K562 (cell line): ENCODE measurements at regions not wholly inside any gene's neighbourhood (a gene's known extent, or its start where the extent isn't known, plus 50 kb on each side); places are given as distances from the start of the nearest gene placed in this dataset.

Experiments
- CTCF ChIP-seq, 3 experiments: IDR thresholded peaks in 2 of 3; conservative IDR thresholded peaks in 1 of 3; 2 replicates each; pipeline ENCODE4 v1.5.1; 2011 to 2012; ENCODE audit warnings: low read length in 3 of 3, mild to moderate bottlenecking in 3 of 3, control low read depth in 2 of 3, improper control_type of control experiment in 1 of 3, inconsistent platforms in 1 of 3, low read depth in 1 of 3, mixed read lengths in 1 of 3, moderate library complexity in 1 of 3; ENCODE audit not compliant: insufficient read depth in 2 of 3
- HDAC2 ChIP-seq: fragments of 450-650 bp; IDR thresholded peaks from 2 replicates; pipeline ENCODE4 v1.6.1; 2016; ENCODE audit warnings: mild to moderate bottlenecking
- HMG20B ChIP-seq: fragments of 250-450 bp; sonication (Bioruptor Pico); IDR thresholded peaks from 2 replicates; pipeline ENCODE4 v1.5.0; 2021; ENCODE audit warnings: mild to moderate bottlenecking
- JUND ChIP-seq, 2 experiments: IDR thresholded peaks; 2 replicates in 1 of 2; 3 replicates in 1 of 2; pipeline ENCODE4 v1.6.1; 2011; ENCODE audit warnings: borderline replicate concordance in 2 of 2, low read depth in 2 of 2, low read length in 2 of 2, improper control_type of control experiment in 1 of 2, missing biosample characterization in 1 of 2, missing genetic modification characterization in 1 of 2, missing genetic modification reagents in 1 of 2
- NFATC3 ChIP-seq: fragments of 450-650 bp; IDR thresholded peaks from 2 replicates; pipeline ENCODE4 v1.6.1; 2017; ENCODE audit warnings: mild to moderate bottlenecking
- POLR2AphosphoS5 ChIP-seq: IDR thresholded peaks from 2 replicates; pipeline ENCODE4 v1.6.1; 2011; ENCODE audit warnings: mild to moderate bottlenecking, low read depth, low read length, moderate library complexity; ENCODE audit not compliant: control insufficient read depth, insufficient read depth
- SMAD1 ChIP-seq: fragments of 150-350 bp; IDR thresholded peaks from 2 replicates; pipeline ENCODE4 v1.6.1; 2014; ENCODE audit warnings: low read length, low read depth; ENCODE audit not compliant: partially characterized antibody
- SMARCA5 ChIP-seq: fragments of 450-650 bp; IDR thresholded peaks from 2 replicates; pipeline ENCODE4 v1.6.1; 2016
- TAF1 ChIP-seq: IDR thresholded peaks from 2 replicates; pipeline ENCODE4 v1.6.1; 2011; ENCODE audit warnings: mild to moderate bottlenecking, low read length, moderate library complexity; ENCODE audit not compliant: insufficient read depth, control insufficient read depth, severe bottlenecking; ENCODE audit errors: extremely low read depth
- TF ChIP-seq, protein P1 (sequence below): fragments of 250-450 bp; sonication (Bioruptor Pico); IDR thresholded peaks from 2 replicates; pipeline ENCODE4 v1.5.0; 2022; ENCODE audit warnings: mild to moderate bottlenecking
- TF ChIP-seq, protein P2 (sequence below), 2 experiments: fragments of 450-650 bp in 1 of 2; sonication (generic) in 1 of 2; formaldehyde crosslinking in 1 of 2; IDR thresholded peaks in 1 of 2; conservative IDR thresholded peaks in 1 of 2; 2 replicates each; pipeline versions ENCODE4 v1.6.1 to v1.8.1; 2016 to 2023; ENCODE audit warnings: mild to moderate bottlenecking in 2 of 2, moderate library complexity in 2 of 2, inconsistent platforms in 1 of 2, missing genetic modification reagents in 1 of 2
- TF ChIP-seq, protein P3 (sequence below): sonication (generic); formaldehyde crosslinking; IDR thresholded peaks from 2 replicates; pipeline ENCODE4 v1.8.0; 2022; ENCODE audit warnings: missing genetic modification reagents, mild to moderate bottlenecking, borderline replicate concordance

- TF ChIP-seq, protein P1, sequence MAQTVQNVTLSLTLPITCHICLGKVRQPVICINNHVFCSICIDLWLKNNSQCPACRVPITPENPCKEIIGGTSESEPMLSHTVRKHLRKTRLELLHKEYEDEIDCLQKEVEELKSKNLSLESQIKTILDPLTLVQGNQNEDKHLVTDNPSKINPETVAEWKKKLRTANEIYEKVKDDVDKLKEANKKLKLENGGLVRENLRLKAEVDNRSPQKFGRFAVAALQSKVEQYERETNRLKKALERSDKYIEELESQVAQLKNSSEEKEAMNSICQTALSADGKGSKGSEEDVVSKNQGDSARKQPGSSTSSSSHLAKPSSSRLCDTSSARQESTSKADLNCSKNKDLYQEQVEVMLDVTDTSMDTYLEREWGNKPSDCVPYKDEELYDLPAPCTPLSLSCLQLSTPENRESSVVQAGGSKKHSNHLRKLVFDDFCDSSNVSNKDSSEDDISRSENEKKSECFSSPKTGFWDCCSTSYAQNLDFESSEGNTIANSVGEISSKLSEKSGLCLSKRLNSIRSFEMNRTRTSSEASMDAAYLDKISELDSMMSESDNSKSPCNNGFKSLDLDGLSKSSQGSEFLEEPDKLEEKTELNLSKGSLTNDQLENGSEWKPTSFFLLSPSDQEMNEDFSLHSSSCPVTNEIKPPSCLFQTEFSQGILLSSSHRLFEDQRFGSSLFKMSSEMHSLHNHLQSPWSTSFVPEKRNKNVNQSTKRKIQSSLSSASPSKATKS (CRISPR knock-in tag) = no peak
- TF ChIP-seq, protein P2, sequence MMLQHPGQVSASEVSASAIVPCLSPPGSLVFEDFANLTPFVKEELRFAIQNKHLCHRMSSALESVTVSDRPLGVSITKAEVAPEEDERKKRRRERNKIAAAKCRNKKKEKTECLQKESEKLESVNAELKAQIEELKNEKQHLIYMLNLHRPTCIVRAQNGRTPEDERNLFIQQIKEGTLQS (IDR thresholded peaks at IDR 0.05) = no peak
- TF ChIP-seq, protein P2 (CRISPR knock-in tag; conservative IDR thresholded peaks at IDR 0.05) = no peak
- no peak for TF ChIP-seq HMG20B (CRISPR knock-in tag)
- TF ChIP-seq HDAC2 = no peak
- TF ChIP-seq, protein P3, sequence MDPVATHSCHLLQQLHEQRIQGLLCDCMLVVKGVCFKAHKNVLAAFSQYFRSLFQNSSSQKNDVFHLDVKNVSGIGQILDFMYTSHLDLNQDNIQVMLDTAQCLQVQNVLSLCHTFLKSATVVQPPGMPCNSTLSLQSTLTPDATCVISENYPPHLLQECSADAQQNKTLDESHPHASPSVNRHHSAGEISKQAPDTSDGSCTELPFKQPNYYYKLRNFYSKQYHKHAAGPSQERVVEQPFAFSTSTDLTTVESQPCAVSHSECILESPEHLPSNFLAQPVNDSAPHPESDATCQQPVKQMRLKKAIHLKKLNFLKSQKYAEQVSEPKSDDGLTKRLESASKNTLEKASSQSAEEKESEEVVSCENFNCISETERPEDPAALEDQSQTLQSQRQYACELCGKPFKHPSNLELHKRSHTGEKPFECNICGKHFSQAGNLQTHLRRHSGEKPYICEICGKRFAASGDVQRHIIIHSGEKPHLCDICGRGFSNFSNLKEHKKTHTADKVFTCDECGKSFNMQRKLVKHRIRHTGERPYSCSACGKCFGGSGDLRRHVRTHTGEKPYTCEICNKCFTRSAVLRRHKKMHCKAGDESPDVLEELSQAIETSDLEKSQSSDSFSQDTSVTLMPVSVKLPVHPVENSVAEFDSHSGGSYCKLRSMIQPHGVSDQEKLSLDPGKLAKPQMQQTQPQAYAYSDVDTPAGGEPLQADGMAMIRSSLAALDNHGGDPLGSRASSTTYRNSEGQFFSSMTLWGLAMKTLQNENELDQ (CRISPR knock-in tag) = no peak
- no peak for TF ChIP-seq NFATC3
- no peak for TF ChIP-seq CTCF (IDR thresholded peaks at IDR 0.05 in 2 of 3, conservative IDR thresholded peaks at IDR 0.05 in 1 of 3; ENCODE audit: insufficient read depth in 2 of 3, low read depth in 1 of 3, low read length in 3 of 3)
- no peak for TF ChIP-seq POLR2AphosphoS5
- TF ChIP-seq JUND (IDR thresholded peaks at IDR 0.05; ENCODE audit: borderline replicate concordance, low read depth, low read length) = no peak
- no peak for TF ChIP-seq JUND (tag; IDR thresholded peaks at IDR 0.05; ENCODE audit: borderline replicate concordance, low read depth, low read length)
- TF ChIP-seq TAF1 = no peak
- no peak for TF ChIP-seq SMARCA5
- TF ChIP-seq SMAD1 = no peak
Measured at GRCh38 chr2:146949400-146949799, 895.4 kb upstream of the ACVR2A start.
